C4-2B (cell line): ENCODE measurements at regions not wholly inside any gene's neighbourhood (a gene's known extent, or its start where the extent isn't known, plus 50 kb on each side); places are given as distances from the start of the nearest gene placed in this dataset.

Source experiments
- ZFX ChIP-seq: fragments of 450-650 bp; IDR thresholded peaks from 2 replicates; pipeline ENCODE4 v1.6.1; 2017
- TF ChIP-seq, protein P1 (sequence below): fragments of 450-650 bp; conservative IDR thresholded peaks from 2 replicates; pipeline ENCODE4 v1.5.1; 2017; ENCODE audit warnings: mild to moderate bottlenecking

DNA sequence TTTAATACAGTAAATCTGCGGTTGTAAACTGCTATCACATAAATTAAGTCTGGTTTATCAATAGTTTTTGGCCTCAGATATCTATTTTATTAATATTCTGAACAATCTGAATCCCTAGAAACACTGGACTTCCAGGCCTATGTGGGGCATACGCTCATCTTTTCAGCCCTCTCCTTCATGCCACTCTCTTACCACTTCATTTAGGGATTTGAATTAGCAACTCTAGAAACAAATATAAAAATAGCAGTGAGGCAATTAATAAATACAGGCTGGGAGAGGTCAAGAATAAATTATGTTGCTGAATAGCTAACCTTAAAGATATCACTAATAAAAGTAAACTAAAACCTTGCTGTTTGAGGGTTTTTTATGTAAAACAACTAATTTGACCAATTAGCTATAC is 480.3 kb upstream of the CD180 start:
- TF ChIP-seq, protein P1, sequence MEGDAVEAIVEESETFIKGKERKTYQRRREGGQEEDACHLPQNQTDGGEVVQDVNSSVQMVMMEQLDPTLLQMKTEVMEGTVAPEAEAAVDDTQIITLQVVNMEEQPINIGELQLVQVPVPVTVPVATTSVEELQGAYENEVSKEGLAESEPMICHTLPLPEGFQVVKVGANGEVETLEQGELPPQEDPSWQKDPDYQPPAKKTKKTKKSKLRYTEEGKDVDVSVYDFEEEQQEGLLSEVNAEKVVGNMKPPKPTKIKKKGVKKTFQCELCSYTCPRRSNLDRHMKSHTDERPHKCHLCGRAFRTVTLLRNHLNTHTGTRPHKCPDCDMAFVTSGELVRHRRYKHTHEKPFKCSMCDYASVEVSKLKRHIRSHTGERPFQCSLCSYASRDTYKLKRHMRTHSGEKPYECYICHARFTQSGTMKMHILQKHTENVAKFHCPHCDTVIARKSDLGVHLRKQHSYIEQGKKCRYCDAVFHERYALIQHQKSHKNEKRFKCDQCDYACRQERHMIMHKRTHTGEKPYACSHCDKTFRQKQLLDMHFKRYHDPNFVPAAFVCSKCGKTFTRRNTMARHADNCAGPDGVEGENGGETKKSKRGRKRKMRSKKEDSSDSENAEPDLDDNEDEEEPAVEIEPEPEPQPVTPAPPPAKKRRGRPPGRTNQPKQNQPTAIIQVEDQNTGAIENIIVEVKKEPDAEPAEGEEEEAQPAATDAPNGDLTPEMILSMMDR = no peak
- no peak for TF ChIP-seq ZFX
